H1 (cell line): ENCODE measurements at regions not wholly inside any gene's neighbourhood (a gene's known extent, or its start where the extent isn't known, plus 50 kb on each side); places are given as distances from the start of the nearest gene placed in this dataset.

ENCODE experiments used
- EZH2 ChIP-seq: fragments of 200-600 bp; sonication (generic); IDR thresholded peaks from 2 replicates; pipeline ENCODE4 v1.7.1; 2012; ENCODE audit warnings: low read depth, mild to moderate bottlenecking, moderate library complexity, low read length, inconsistent platforms; ENCODE audit not compliant: severe bottlenecking
- PHF8 ChIP-seq: fragments of 200-600 bp; sonication (generic); conservative IDR thresholded peaks from 2 replicates; pipeline ENCODE4 v1.7.1; 2012; ENCODE audit warnings: low read depth, mild to moderate bottlenecking, inconsistent platforms, low read length, moderate library complexity
- RBBP5 ChIP-seq: IDR thresholded peaks from 2 replicates; pipeline ENCODE4 v1.7.1; 2012; ENCODE audit warnings: low read depth, mild to moderate bottlenecking, inconsistent platforms, low read length, moderate library complexity, borderline replicate concordance
- RNF2 ChIP-seq: fragments of 200-900, 300-1000 bp; sonication (generic); IDR thresholded peaks from 2 replicates; pipeline ENCODE4 v1.7.1; 2016; ENCODE audit warnings: borderline replicate concordance, low read depth, mild to moderate bottlenecking, antibody characterized with exemption, low read length; ENCODE audit not compliant: poor library complexity, severe bottlenecking; ENCODE audit errors: missing control alignments
- SP1 ChIP-seq: IDR thresholded peaks from 2 replicates; pipeline ENCODE4 v1.6.1; 2011; ENCODE audit warnings: low read depth, low read length

DNA sequence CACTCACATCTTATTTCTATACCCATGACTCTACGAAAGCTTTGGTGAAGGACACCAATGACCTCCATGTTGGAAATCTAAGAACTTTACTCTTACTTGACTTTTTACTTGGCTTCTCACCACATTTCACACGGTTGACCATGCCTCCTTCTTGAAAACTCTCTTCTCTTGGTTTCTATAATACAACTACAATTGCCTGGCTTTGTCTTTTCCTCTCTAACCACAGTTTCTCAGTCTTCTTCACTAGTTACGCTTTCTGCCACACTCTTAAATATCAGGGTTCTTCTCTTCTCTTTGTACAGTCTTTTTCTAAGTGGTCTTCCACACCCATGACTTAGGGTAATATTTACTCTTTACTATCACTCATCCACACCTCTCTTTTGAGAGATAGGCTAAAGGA lies 2079.8 kb upstream of the WWC1 start (continued):
- TF ChIP-seq SP1, result no peak
- TF ChIP-seq EZH2, result no peak
- no peak for TF ChIP-seq RBBP5
- no peak for TF ChIP-seq PHF8
- TF ChIP-seq RNF2, result no peak
